Upper lobe of left lung (tissue), 4 donors: ENCODE measurements at regions not wholly inside any gene's neighbourhood (a gene's known extent, or its start where the extent isn't known, plus 50 kb on each side); places are given as distances from the start of the nearest gene placed in this dataset.

Experiments used
- EP300 ChIP-seq, 4 donors: sonication (generic); formaldehyde crosslinking; IDR thresholded peaks; one replicate each; pipeline ENCODE4 v1.5.1; 2017; ENCODE audit warnings: antibody characterized with exemption in 4 of 4, control low read depth in 2 of 4
- POLR2A ChIP-seq, 4 donors: fragments of 450-650 bp; IDR thresholded peaks; one replicate each; pipeline ENCODE4 v1.5.1; 2016 to 2017; ENCODE audit warnings: antibody characterized with exemption in 4 of 4, mild to moderate bottlenecking in 2 of 4
- POLR2AphosphoS5 ChIP-seq, 2 donors: sonication (generic); formaldehyde crosslinking; IDR thresholded peaks; one replicate each; pipeline ENCODE4 v1.5.1; 2017; ENCODE audit warnings: antibody characterized with exemption in 2 of 2
- TF ChIP-seq, protein P1 (sequence below), 6 experiments: fragments of 450-650 bp in 4 of 6; fragments of 200-600 bp in 2 of 6; sonication (generic) in 2 of 6; IDR thresholded peaks; one replicate each; pipeline ENCODE4 v1.5.1; 2016 to 2019; ENCODE audit warnings: antibody characterized with exemption in 6 of 6

DNA sequence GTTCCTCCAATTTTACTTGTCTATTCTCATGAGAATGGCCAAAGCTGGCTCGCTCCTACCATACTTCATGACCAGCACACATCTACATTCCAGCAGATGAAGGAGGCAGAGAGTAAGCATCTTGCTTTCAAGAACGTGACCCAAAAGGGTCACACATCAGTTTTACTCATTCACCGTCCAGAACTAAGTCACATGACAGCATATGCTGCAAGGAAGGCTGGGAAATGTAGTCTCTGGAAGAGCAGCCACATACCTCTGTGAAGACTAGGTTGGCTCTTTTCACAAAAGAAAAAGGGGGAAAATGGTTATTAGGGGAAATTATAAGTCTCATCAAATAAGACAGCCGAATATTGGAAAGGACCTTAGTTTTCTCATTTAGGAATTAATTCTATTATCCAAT, 835.3 kb downstream of the EPHA4 start:
- TF ChIP-seq, protein P1, sequence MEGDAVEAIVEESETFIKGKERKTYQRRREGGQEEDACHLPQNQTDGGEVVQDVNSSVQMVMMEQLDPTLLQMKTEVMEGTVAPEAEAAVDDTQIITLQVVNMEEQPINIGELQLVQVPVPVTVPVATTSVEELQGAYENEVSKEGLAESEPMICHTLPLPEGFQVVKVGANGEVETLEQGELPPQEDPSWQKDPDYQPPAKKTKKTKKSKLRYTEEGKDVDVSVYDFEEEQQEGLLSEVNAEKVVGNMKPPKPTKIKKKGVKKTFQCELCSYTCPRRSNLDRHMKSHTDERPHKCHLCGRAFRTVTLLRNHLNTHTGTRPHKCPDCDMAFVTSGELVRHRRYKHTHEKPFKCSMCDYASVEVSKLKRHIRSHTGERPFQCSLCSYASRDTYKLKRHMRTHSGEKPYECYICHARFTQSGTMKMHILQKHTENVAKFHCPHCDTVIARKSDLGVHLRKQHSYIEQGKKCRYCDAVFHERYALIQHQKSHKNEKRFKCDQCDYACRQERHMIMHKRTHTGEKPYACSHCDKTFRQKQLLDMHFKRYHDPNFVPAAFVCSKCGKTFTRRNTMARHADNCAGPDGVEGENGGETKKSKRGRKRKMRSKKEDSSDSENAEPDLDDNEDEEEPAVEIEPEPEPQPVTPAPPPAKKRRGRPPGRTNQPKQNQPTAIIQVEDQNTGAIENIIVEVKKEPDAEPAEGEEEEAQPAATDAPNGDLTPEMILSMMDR (IDR thresholded peaks at IDR 0.05) = no peak
- TF ChIP-seq POLR2A (IDR thresholded peaks at IDR 0.05) (no peak), POLR2AphosphoS5 (IDR thresholded peaks at IDR 0.05) (no peak), EP300 (IDR thresholded peaks at IDR 0.05) (no peak)
